ENCODE measurements at regions not wholly inside any gene's neighbourhood (a gene's known extent, or its start where the extent isn't known, plus 50 kb on each side); places are given as distances from the start of the nearest gene placed in this dataset.

- TF ChIP-seq CTCF (conservative IDR thresholded peaks at IDR 0.05; ENCODE audit: low read depth, low read length) (no peak), EZH2 (IDR thresholded peaks at IDR 0.05; ENCODE audit: low read length, unreplicated experiment) (no peak), EZH2phosphoT487 (IDR thresholded peaks at IDR 0.05; ENCODE audit: borderline replicate concordance, low read length) (no peak)
Observed at GRCh38 chr2:146681991-146682390, 1162.8 kb upstream of the ACVR2A start.

All from PC-3 (cell line).